Body of pancreas (tissue), 4 donors: ENCODE measurements at regions not wholly inside any gene's neighbourhood (a gene's known extent, or its start where the extent isn't known, plus 50 kb on each side); places are given as distances from the start of the nearest gene placed in this dataset.

Source experiments
- ATAC-seq: fragments of 150-250 bp; one replicate; pipeline ENCODE4 v1.9.1; 2016
- DNase-seq, 4 donors: peaks; one replicate each; pipeline ENCODE4 v3.0.0-alpha.2; 2019
- H3K27ac ChIP-seq, 4 donors: fragments of 200-600 bp; sonication (generic); 1 replicate in 3 of 4; 2 replicates in 1 of 4; pipeline versions ENCODE4 v1.5.1 to v1.6.1; 2016 to 2019; ENCODE audit warnings: mild to moderate bottlenecking in 1 of 4, mixed read lengths in 1 of 4, moderate library complexity in 1 of 4
- H3K27me3 ChIP-seq, 2 donors: fragments of 200-600 bp; sonication (generic); one replicate each; pipeline ENCODE4 v1.6.0; 2016; ENCODE audit warnings: mild to moderate bottlenecking in 1 of 2
- H3K36me3 ChIP-seq, 2 donors: fragments of 200-600 bp; sonication (generic); replicated peaks in 1 of 2; 2 replicates each; pipeline ENCODE4 v1.5.1; 2016; ENCODE audit warnings: low read depth in 2 of 2; ENCODE audit not compliant: insufficient read depth in 1 of 2
- H3K4me1 ChIP-seq: fragments of 200-600 bp; sonication (generic); one replicate; pipeline ENCODE4 v1.6.0; 2016
- H3K4me3 ChIP-seq, 2 donors: fragments of 200-600 bp; sonication (generic); 1 replicate in 1 of 2; 2 replicates in 1 of 2; pipeline ENCODE4 v1.5.1; 2016 to 2019
- H3K9me3 ChIP-seq, 3 donors: fragments of 200-600 bp; sonication (generic); 1 replicate in 2 of 3; 2 replicates in 1 of 3; pipeline ENCODE4 v1.5.1; 2016
- POLR2A ChIP-seq, 3 donors: fragments of 450-650 bp; IDR thresholded peaks; one replicate each; pipeline ENCODE4 v1.6.1; 2016; ENCODE audit warnings: antibody characterized with exemption in 3 of 3, mild to moderate bottlenecking in 2 of 3
- WGBS, 2 donors: methylation state at CpG; one replicate each; pipeline ENCODE4 v1.1.5; 2017; 5-methylcytosine and 5-hydroxymethylcytosine counted together
- intact Hi-C: fragments of 100-400 bp; cut with DNase I; formaldehyde crosslinking; loops from one replicate; pipeline ENCODE4 v1.15.1; 2023
- TF ChIP-seq, protein P1 (sequence below), 7 experiments: fragments of 450-650 bp in 4 of 7; fragments of 200-600 bp in 3 of 7; sonication (generic) in 3 of 7; IDR thresholded peaks; one replicate each; pipeline ENCODE4 v1.5.1; 2016 to 2019; ENCODE audit warnings: antibody characterized with exemption in 7 of 7

DNA sequence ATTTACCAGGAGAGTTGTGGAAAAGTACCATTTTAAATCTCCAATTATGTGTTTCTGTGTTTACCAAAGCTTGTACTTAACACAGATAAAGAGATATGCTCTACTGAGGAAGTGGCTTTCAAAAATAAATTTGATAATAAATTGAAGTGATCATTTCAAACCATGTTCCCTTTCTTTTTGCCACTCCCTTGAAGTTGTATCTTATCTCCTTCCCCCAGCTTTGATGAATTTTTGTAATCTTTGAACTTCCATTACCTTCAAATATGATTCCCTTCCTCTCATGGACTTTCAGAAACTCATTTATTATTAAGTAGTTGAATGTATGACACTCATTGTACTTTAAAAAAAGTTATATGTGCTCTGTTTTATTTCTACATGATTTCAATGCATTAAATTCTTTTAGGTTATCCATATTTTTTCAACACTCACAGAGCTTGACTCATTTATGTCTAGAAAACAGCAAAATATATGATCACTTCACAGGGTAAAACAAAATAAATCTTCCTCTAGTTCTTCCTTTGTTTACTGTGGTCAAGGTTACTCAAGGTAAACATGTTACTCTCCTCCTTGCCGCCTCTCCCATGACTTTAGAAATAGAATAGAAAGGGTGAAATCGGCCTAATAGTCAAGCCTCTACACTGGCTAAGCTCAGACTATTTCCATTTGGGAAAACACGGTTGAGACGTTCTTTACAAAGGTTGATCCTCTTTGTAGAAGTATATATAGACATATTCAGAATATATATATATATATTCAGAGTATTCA is 251.2 kb upstream of the SPRY2 start:
- no peak for DNase-seq
- TF ChIP-seq POLR2A (IDR thresholded peaks at IDR 0.05) = no peak
- TF ChIP-seq, protein P1, sequence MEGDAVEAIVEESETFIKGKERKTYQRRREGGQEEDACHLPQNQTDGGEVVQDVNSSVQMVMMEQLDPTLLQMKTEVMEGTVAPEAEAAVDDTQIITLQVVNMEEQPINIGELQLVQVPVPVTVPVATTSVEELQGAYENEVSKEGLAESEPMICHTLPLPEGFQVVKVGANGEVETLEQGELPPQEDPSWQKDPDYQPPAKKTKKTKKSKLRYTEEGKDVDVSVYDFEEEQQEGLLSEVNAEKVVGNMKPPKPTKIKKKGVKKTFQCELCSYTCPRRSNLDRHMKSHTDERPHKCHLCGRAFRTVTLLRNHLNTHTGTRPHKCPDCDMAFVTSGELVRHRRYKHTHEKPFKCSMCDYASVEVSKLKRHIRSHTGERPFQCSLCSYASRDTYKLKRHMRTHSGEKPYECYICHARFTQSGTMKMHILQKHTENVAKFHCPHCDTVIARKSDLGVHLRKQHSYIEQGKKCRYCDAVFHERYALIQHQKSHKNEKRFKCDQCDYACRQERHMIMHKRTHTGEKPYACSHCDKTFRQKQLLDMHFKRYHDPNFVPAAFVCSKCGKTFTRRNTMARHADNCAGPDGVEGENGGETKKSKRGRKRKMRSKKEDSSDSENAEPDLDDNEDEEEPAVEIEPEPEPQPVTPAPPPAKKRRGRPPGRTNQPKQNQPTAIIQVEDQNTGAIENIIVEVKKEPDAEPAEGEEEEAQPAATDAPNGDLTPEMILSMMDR (IDR thresholded peaks at IDR 0.05) = no peak
- Histone ChIP-seq H3K27ac (no peak overlapping the region), H3K36me3 (no peaks in the 10 kb centered on the region), H3K27me3 (no peaks in the 10 kb centered on the region), H3K4me1 (no peaks in the 10 kb centered on the region), H3K4me3 (no peak overlapping the region), H3K9me3 (no peaks in the 10 kb centered on the region)
- no peak for ATAC-seq
- 73 to 78% methylated on average over 4 of the region's 4 CpGs for WGBS, 2 donors
- intact Hi-C loops = no loop called here

DNA sequence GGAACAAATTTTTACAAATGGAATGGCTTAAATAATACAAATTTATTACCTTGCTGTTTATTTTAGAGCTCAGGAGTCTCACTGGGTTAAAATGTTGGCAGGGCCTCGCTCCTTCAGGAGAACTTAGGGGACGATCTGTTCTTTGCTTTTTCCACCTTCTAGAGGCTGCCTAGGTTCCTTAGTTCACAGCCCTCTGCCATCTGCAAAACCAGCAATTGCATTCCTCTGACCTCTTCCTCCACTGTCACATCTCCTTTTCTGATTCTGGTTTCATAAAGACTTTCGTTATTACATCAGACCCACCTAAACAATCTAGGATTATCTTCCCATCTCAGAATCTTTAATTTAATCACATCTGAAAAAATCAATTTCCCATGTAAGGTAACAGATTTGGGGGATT is 249.6 kb upstream of the SPRY2 start:
- H3K4me3 ChIP-seq = no peak overlapping the region
- H3K36me3 ChIP-seq = no peaks in the 10 kb centered on the region
- intact Hi-C loops = no loop called here
- no peaks in the 10 kb centered on the region for H3K9me3 ChIP-seq
- no peak for DNase-seq
- 78 to 84% methylated on average over 3 of the region's 3 CpGs for WGBS, 2 donors
- no peaks in the 10 kb centered on the region for H3K4me1 ChIP-seq
- TF ChIP-seq, protein P1 (IDR thresholded peaks at IDR 0.05) = no peak
- TF ChIP-seq POLR2A (IDR thresholded peaks at IDR 0.05) = no peak
- H3K27ac ChIP-seq = no peak overlapping the region
- no peaks in the 10 kb centered on the region for H3K27me3 ChIP-seq
- no peak for ATAC-seq

DNA sequence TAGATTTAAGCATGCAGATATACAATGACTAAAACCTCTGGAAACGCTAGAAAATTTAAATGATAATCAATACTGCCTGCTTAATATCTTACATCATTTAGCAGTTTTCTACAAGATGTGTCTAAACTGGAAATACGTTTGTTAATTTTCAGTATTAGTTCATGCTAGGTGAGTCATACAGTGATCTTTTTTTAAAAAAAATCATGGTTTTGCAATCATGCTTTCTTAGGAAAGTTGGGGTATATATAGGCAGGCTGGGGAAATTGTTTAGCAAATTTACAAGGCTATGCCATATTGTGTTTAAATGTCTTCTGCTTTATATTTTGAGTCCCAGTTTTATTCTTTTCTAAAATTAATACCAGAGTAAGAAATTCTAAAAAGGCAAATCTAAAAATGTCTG is 245.4 kb upstream of the SPRY2 start:
- H3K27ac ChIP-seq = no peak overlapping the region
- H3K27me3 ChIP-seq = no peaks in the 10 kb centered on the region
- intact Hi-C loops = no loop called here
- no peaks in the 10 kb centered on the region for H3K9me3 ChIP-seq
- DNase-seq (no peak), ATAC-seq (no peak)
- TF ChIP-seq, protein P1 (IDR thresholded peaks at IDR 0.05) = no peak
- no peak for TF ChIP-seq POLR2A (IDR thresholded peaks at IDR 0.05)
- no peaks in the 10 kb centered on the region for H3K4me1 ChIP-seq
- no peak overlapping the region for H3K4me3 ChIP-seq
- 21 to 24% methylated on average over 2 of the region's 2 CpGs for WGBS, 2 donors
- no peaks in the 10 kb centered on the region for H3K36me3 ChIP-seq

DNA sequence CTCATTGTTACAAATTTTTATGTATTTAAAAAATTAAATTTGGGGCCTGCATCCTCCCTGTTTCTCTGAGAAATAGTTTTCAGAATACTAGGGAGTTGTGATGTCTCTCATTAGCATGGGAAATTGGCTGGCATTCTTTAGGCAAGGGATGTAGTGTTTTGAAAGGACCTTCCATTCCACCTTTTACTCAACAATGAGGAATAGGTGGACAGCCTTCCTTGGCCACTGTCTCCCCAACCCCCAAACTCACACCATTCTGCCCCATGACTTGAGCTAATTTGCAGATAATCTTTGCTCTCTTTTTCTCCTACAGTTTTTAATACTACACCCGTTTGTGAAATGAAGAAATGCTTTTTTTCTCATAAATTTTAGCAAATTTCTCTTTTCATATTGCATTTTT is 244.6 kb upstream of the SPRY2 start:
- no peak overlapping the region for H3K27ac ChIP-seq
- H3K9me3 ChIP-seq = no peaks in the 10 kb centered on the region
- H3K36me3 ChIP-seq = no peaks in the 10 kb centered on the region
- WGBS, 2 donors = 37 to 58% methylated on average over 1 of the region's 1 CpG
- no peaks in the 10 kb centered on the region for H3K27me3 ChIP-seq
- intact Hi-C loops = no loop called here
- no peak for ATAC-seq
- H3K4me3 ChIP-seq = no peak overlapping the region
- no peaks in the 10 kb centered on the region for H3K4me1 ChIP-seq
- no peak for DNase-seq
- TF ChIP-seq, protein P1 (IDR thresholded peaks at IDR 0.05) = no peak
- TF ChIP-seq POLR2A (IDR thresholded peaks at IDR 0.05) = no peak

DNA sequence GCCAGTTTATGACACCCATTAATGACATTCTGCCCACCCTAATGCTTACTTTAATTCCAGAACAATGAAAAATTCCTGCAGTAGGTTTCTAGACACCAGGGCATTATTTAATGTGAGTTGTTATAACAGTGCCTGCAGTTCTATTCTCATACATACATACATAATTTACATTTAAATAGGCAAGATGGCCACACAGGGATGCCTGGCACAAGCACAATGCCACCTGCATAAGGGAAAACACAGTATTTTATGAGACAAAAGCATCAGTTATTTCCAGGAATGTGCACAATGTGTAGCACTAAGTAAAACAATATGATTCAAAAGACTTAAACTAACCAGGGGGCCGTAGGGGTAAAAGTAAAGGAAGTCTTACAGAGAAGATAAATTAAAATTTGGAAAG is 243.9 kb upstream of the SPRY2 start:
- no peak for TF ChIP-seq POLR2A (IDR thresholded peaks at IDR 0.05)
- TF ChIP-seq, protein P1 (IDR thresholded peaks at IDR 0.05) = no peak
- WGBS, 2 donors = 68 to 71% methylated on average over 1 of the region's 1 CpG
- H3K27me3 ChIP-seq = no peaks in the 10 kb centered on the region
- no peak overlapping the region for H3K27ac ChIP-seq
- H3K4me3 ChIP-seq = no peak overlapping the region
- no peaks in the 10 kb centered on the region for H3K9me3 ChIP-seq
- ATAC-seq (no peak), DNase-seq (no peak)
- H3K36me3 ChIP-seq = no peaks in the 10 kb centered on the region
- H3K4me1 ChIP-seq = no peaks in the 10 kb centered on the region
- intact Hi-C loops = no loop called here
